ENCODE measurements at regions not wholly inside any gene's neighbourhood (a gene's known extent, or its start where the extent isn't known, plus 50 kb on each side); places are given as distances from the start of the nearest gene placed in this dataset.
A peak's percentile ranks its signal among the peaks of the same experiment; 100 is the strongest.

GRCh38 chr16:48076455-48077012, 79.3 kb downstream of the ABCC12 start:
- peaks cover 2% of the 10 kb centered on the region for H3K27me3 Mint-ChIP-seq (ENCODE audit: unreplicated experiment)
- H3K9me3 Mint-ChIP-seq (ENCODE audit: unreplicated experiment), result no peaks in the 10 kb centered on the region
- TF ChIP-seq CTCF (IDR thresholded peaks at IDR 0.05; ENCODE audit: unreplicated experiment), result no peak
- no peak overlapping the region for H3K4me3 Mint-ChIP-seq (ENCODE audit: unreplicated experiment)
- peaks cover 4% of the 10 kb centered on the region for H3K36me3 Mint-ChIP-seq (ENCODE audit: low read depth, unreplicated experiment)
- no peak for DNase-seq (ENCODE audit: low spot score)
- H3K27ac Mint-ChIP-seq (ENCODE audit: unreplicated experiment), result no peak overlapping the region
- H3K4me1 Mint-ChIP-seq (ENCODE audit: unreplicated experiment), result no peaks in the 10 kb centered on the region

GRCh38 chr16:48075398-48075797, 80.4 kb downstream of the ABCC12 start:
- no peak overlapping the region for H3K4me3 Mint-ChIP-seq (ENCODE audit: unreplicated experiment)
- no peak overlapping the region for H3K27ac Mint-ChIP-seq (ENCODE audit: unreplicated experiment)
- H3K27me3 Mint-ChIP-seq (ENCODE audit: unreplicated experiment), result peaks cover 2% of the 10 kb centered on the region
- no peaks in the 10 kb centered on the region for H3K4me1 Mint-ChIP-seq (ENCODE audit: unreplicated experiment)
- H3K9me3 Mint-ChIP-seq (ENCODE audit: unreplicated experiment), result no peaks in the 10 kb centered on the region
- H3K36me3 Mint-ChIP-seq (ENCODE audit: low read depth, unreplicated experiment), result peaks cover 4% of the 10 kb centered on the region
- DNase-seq (ENCODE audit: low spot score), result no peak
- TF ChIP-seq CTCF (IDR thresholded peaks at IDR 0.05; ENCODE audit: unreplicated experiment), result no peak

GRCh38 chr16:48067388-48067787, 88.4 kb downstream of the ABCC12 start:
- H3K36me3 Mint-ChIP-seq (ENCODE audit: low read depth, unreplicated experiment), result peaks cover 7% of the 10 kb centered on the region
- peak overlapping the region; percentile 97 for H3K27ac Mint-ChIP-seq (ENCODE audit: unreplicated experiment)
- DNase-seq (ENCODE audit: low spot score), result peak; percentile 11
- H3K4me3 Mint-ChIP-seq (ENCODE audit: unreplicated experiment), result no peak overlapping the region
- H3K9me3 Mint-ChIP-seq (ENCODE audit: unreplicated experiment), result no peaks in the 10 kb centered on the region
- H3K4me1 Mint-ChIP-seq (ENCODE audit: unreplicated experiment), result peaks cover 37% of the 10 kb centered on the region
- H3K27me3 Mint-ChIP-seq (ENCODE audit: unreplicated experiment), result peaks cover 1% of the 10 kb centered on the region
- no peak for TF ChIP-seq CTCF (IDR thresholded peaks at IDR 0.05; ENCODE audit: unreplicated experiment)

- H3K9me3 Mint-ChIP-seq (ENCODE audit: unreplicated experiment), result no peaks in the 10 kb centered on the region
- TF ChIP-seq CTCF (IDR thresholded peaks at IDR 0.05; ENCODE audit: unreplicated experiment), result no peak
- H3K27ac Mint-ChIP-seq (ENCODE audit: unreplicated experiment), result no peak overlapping the region
- no peaks in the 10 kb centered on the region for H3K27me3 Mint-ChIP-seq (ENCODE audit: unreplicated experiment)
- H3K4me3 Mint-ChIP-seq (ENCODE audit: unreplicated experiment), result no peak overlapping the region
- peaks cover 6% of the 10 kb centered on the region for H3K36me3 Mint-ChIP-seq (ENCODE audit: low read depth, unreplicated experiment)
- peaks cover 35% of the 10 kb centered on the region for H3K4me1 Mint-ChIP-seq (ENCODE audit: unreplicated experiment)
- no peak for DNase-seq (ENCODE audit: low spot score)
Observed at GRCh38 chr16:48064971-48065370, 90.8 kb downstream of the ABCC12 start.

- no peak for TF ChIP-seq CTCF (IDR thresholded peaks at IDR 0.05; ENCODE audit: unreplicated experiment)
- Mint-ChIP-seq H3K4me3 (ENCODE audit: unreplicated experiment) (no peak overlapping the region), H3K27ac (ENCODE audit: unreplicated experiment) (no peak overlapping the region), H3K36me3 (ENCODE audit: low read depth, unreplicated experiment) (peaks cover 3% of the 10 kb centered on the region), H3K4me1 (ENCODE audit: unreplicated experiment) (peaks cover 23% of the 10 kb centered on the region), H3K9me3 (ENCODE audit: unreplicated experiment) (no peaks in the 10 kb centered on the region), H3K27me3 (ENCODE audit: unreplicated experiment) (no peaks in the 10 kb centered on the region)
- DNase-seq (ENCODE audit: low spot score), result no peak
Observed at GRCh38 chr16:48062681-48063080, 93.1 kb downstream of the ABCC12 start.
